Naive thymus-derived CD4-positive, alpha-beta T cell (primary cell): ENCODE measurements at regions not wholly inside any gene's neighbourhood (a gene's known extent, or its start where the extent isn't known, plus 50 kb on each side); places are given as distances from the start of the nearest gene placed in this dataset.

Source experiments
- ATAC-seq: fragments of 150-1000 bp; cut with Tn5 transposase; 2 replicates; pipeline ENCODE4 v1.10.0; 2021; ENCODE audit warnings: mild to moderate bottlenecking, moderate library complexity
- CTCF ChIA-PET: fragments of 350-600 bp; sonication (Branson Sonifier 250); formaldehyde crosslinking; loops from one replicate; lab custom pipeline; 2021; ENCODE audit warnings: antibody characterized with exemption; lab: Charles Lee
- POLR2A ChIA-PET: fragments of 350-600 bp; sonication (Branson Sonifier 250); formaldehyde crosslinking; loops from one replicate; lab custom pipeline; 2021; ENCODE audit warnings: antibody characterized with exemption, inconsistent platforms; lab: Charles Lee
- DNase-seq, 9 donors: peaks; one replicate each; pipeline versions ENCODE4 v3.0.0 to v3.0.0-alpha.2; 2020 to 2022; ENCODE audit warnings: mixed read lengths in 1 of 9
- H3K27ac ChIP-seq: one replicate; pipeline ENCODE4 v1.7.0; 2013; ENCODE audit warnings: mild to moderate bottlenecking, low read depth, low read length, moderate library complexity
- H3K27me3 ChIP-seq, 2 donors: one replicate each; pipeline ENCODE4 v1.7.0; 2013; ENCODE audit warnings: low read length in 2 of 2, mild to moderate bottlenecking in 2 of 2, moderate library complexity in 2 of 2; ENCODE audit not compliant: control insufficient read depth in 2 of 2, insufficient read depth in 2 of 2
- H3K36me3 ChIP-seq, 3 experiments: 1 replicate in 2 of 3; 2 replicates in 1 of 3; pipeline ENCODE4 v1.7.0; 2013; ENCODE audit warnings: low read length in 3 of 3, mild to moderate bottlenecking in 3 of 3, moderate library complexity in 1 of 3; ENCODE audit not compliant: insufficient read depth in 3 of 3, control insufficient read depth in 2 of 3
- H3K4me1 ChIP-seq, 2 donors: one replicate each; pipeline ENCODE4 v1.7.0; 2013; ENCODE audit warnings: low read length in 2 of 2, mild to moderate bottlenecking in 2 of 2, moderate library complexity in 1 of 2; ENCODE audit not compliant: control insufficient read depth in 2 of 2, insufficient read depth in 2 of 2
- H3K4me3 ChIP-seq: 2 replicates; pipeline ENCODE4 v1.7.0; 2013; ENCODE audit warnings: mild to moderate bottlenecking, low read length
- H3K9me3 ChIP-seq, 3 experiments: 1 replicate in 2 of 3; 2 replicates in 1 of 3; pipeline ENCODE4 v1.7.0; 2013; ENCODE audit warnings: low read length in 3 of 3; ENCODE audit not compliant: control insufficient read depth in 2 of 3
- H3K27ac Mint-ChIP-seq, 9 donors: one replicate each; pipeline ENCODE4 v1.8.0; 2020 to 2022; ENCODE audit warnings: mixed read lengths in 9 of 9, mild to moderate bottlenecking in 8 of 9, moderate library complexity in 5 of 9, inconsistent platforms in 2 of 9
- H3K27me3 Mint-ChIP-seq, 5 donors: one replicate each; pipeline ENCODE4 v1.8.0; 2021 to 2022; ENCODE audit warnings: mixed read lengths in 5 of 5, mild to moderate bottlenecking in 1 of 5
- H3K36me3 Mint-ChIP-seq, 5 donors: one replicate each; pipeline ENCODE4 v1.8.0; 2020 to 2022; ENCODE audit warnings: mixed read lengths in 5 of 5, mild to moderate bottlenecking in 3 of 5, inconsistent platforms in 1 of 5
- H3K4me1 Mint-ChIP-seq, 7 donors: one replicate each; pipeline ENCODE4 v1.8.0; 2020 to 2022; ENCODE audit warnings: mixed read lengths in 7 of 7, mild to moderate bottlenecking in 3 of 7, inconsistent platforms in 1 of 7
- H3K4me3 Mint-ChIP-seq, 10 donors: one replicate each; pipeline ENCODE4 v1.8.0; 2020 to 2022; ENCODE audit warnings: mild to moderate bottlenecking in 10 of 10, mixed read lengths in 10 of 10, moderate library complexity in 6 of 10, inconsistent platforms in 2 of 10
- H3K9me3 Mint-ChIP-seq, 11 donors: one replicate each; pipeline ENCODE4 v1.8.0; 2020 to 2022; ENCODE audit warnings: mixed read lengths in 11 of 11, mild to moderate bottlenecking in 4 of 11, inconsistent platforms in 1 of 11, moderate library complexity in 1 of 11
- intact Hi-C, 2 donors: fragments of 100-400 bp; cut with micrococcal nuclease; formaldehyde crosslinking; loops; one replicate each; pipeline ENCODE4 v1.15.1; 2023

GRCh38 chr13:76829572-76830327 lies 56.5 kb downstream of the KCTD12 start:
- no peaks in the 10 kb centered on the region for H3K27me3 ChIP-seq
- ATAC-seq (no peak), DNase-seq (no peak)
- H3K27me3 Mint-ChIP-seq = peaks cover 0 to 8% (median 0%) of the 10 kb centered on the region in 5 donors
- no peaks in the 10 kb centered on the region for H3K9me3 Mint-ChIP-seq
- no peaks in the 10 kb centered on the region for H3K9me3 ChIP-seq
- no peak overlapping the region for H3K4me3 Mint-ChIP-seq
- intact Hi-C loops = no loop called here
- ChIA-PET CTCF (no interaction called here), POLR2A (no interaction called here)
- H3K4me1 ChIP-seq = no peaks in the 10 kb centered on the region
- no peak overlapping the region for H3K27ac ChIP-seq
- no peak overlapping the region for H3K4me3 ChIP-seq
- no peak overlapping the region for H3K27ac Mint-ChIP-seq
- H3K36me3 ChIP-seq = no peaks in the 10 kb centered on the region
- H3K36me3 Mint-ChIP-seq = no peaks in the 10 kb centered on the region
- H3K4me1 Mint-ChIP-seq = peaks cover 0 to 6% (median 3%) of the 10 kb centered on the region in 7 donors

GRCh38 chr13:76828316-76828741 lies 57.9 kb downstream of the KCTD12 start:
- no peaks in the 10 kb centered on the region for H3K4me1 ChIP-seq
- H3K9me3 ChIP-seq = no peaks in the 10 kb centered on the region
- ChIA-PET POLR2A (no interaction called here), CTCF (interaction anchor here (0.6 kb wide), 1 partner anchor 517 kb away, joined by 3 read pairs; no protein-coding TSS in a partner anchor)
- Mint-ChIP-seq H3K9me3 (no peaks in the 10 kb centered on the region), H3K4me3 (no peak overlapping the region), H3K4me1 (peaks cover 0 to 6% (median 3%) of the 10 kb centered on the region in 7 donors), H3K36me3 (no peaks in the 10 kb centered on the region), H3K27me3 (peaks cover 0 to 5% (median 0%) of the 10 kb centered on the region in 5 donors), H3K27ac (no peak overlapping the region)
- ATAC-seq (no peak), DNase-seq (no peak)
- H3K36me3 ChIP-seq = no peaks in the 10 kb centered on the region
- no peak overlapping the region for H3K4me3 ChIP-seq
- H3K27me3 ChIP-seq = no peaks in the 10 kb centered on the region
- no peak overlapping the region for H3K27ac ChIP-seq
- intact Hi-C loops = no loop called here

GRCh38 chr13:76826527-76826926 lies 59.7 kb downstream of the KCTD12 start:
- ATAC-seq = no peak
- CTCF ChIA-PET = no interaction called here
- H3K9me3 ChIP-seq = no peaks in the 10 kb centered on the region
- DNase-seq = no peak
- Mint-ChIP-seq H3K27ac (peak overlapping the region in 1 of 9 donors; percentile 42), H3K4me1 (peaks cover 0 to 6% (median 3%) of the 10 kb centered on the region in 7 donors), H3K27me3 (peaks cover 0 to 2% (median 0%) of the 10 kb centered on the region in 5 donors), H3K9me3 (no peaks in the 10 kb centered on the region), H3K36me3 (no peaks in the 10 kb centered on the region), H3K4me3 (no peak overlapping the region)
- no peak overlapping the region for H3K27ac ChIP-seq
- intact Hi-C loops = no loop called here
- no peaks in the 10 kb centered on the region for H3K36me3 ChIP-seq
- POLR2A ChIA-PET = no interaction called here
- no peaks in the 10 kb centered on the region for H3K27me3 ChIP-seq
- H3K4me3 ChIP-seq = no peak overlapping the region
- H3K4me1 ChIP-seq = no peaks in the 10 kb centered on the region

GRCh38 chr13:76825430-76825829 lies 60.8 kb downstream of the KCTD12 start:
- no peak for DNase-seq
- ChIA-PET POLR2A (no interaction called here), CTCF (interaction anchor here (1.7 kb wide), 1 partner anchor 60 kb away, joined by 8 read pairs; no protein-coding TSS in a partner anchor)
- Histone ChIP-seq H3K9me3 (no peaks in the 10 kb centered on the region), H3K27ac (no peak overlapping the region), H3K27me3 (no peaks in the 10 kb centered on the region), H3K4me1 (no peaks in the 10 kb centered on the region), H3K36me3 (no peaks in the 10 kb centered on the region), H3K4me3 (no peak overlapping the region)
- intact Hi-C loops = no loop called here
- Mint-ChIP-seq H3K9me3 (no peaks in the 10 kb centered on the region), H3K4me1 (peaks cover 0 to 6% (median 3%) of the 10 kb centered on the region in 7 donors), H3K27ac (no peak overlapping the region), H3K27me3 (no peaks in the 10 kb centered on the region), H3K4me3 (no peak overlapping the region), H3K36me3 (no peaks in the 10 kb centered on the region)
- no peak for ATAC-seq

GRCh38 chr13:76823969-76824368 lies 62.2 kb downstream of the KCTD12 start:
- ATAC-seq = no peak
- ChIA-PET POLR2A (interaction anchor here (1.2 kb wide), 1 partner anchor 61 kb away, joined by 4 read pairs; the partner anchor contains the start of gene KCTD12), CTCF (interaction anchor here (1.5 to 2.4 kb wide), 4 partner anchors 59 to 954 kb away, joined by 3 to 18 read pairs (median 7); partner anchors contain the start of gene KCTD12)

GRCh38 chr13:76822698-76823267 lies 63.4 kb downstream of the KCTD12 start:
- H3K27me3 Mint-ChIP-seq = peaks cover 0 to 7% (median 0%) of the 10 kb centered on the region in 5 donors
- DNase-seq = peak in 6 of 9 donors; percentile 5 to 36 (median 22)

More at GRCh38 chr13:76823969-76824368, 62.2 kb downstream of the KCTD12 start:
- Mint-ChIP-seq H3K4me3 (no peak overlapping the region), H3K4me1 (peaks cover 0 to 6% (median 3%) of the 10 kb centered on the region in 7 donors), H3K36me3 (no peaks in the 10 kb centered on the region), H3K9me3 (no peaks in the 10 kb centered on the region), H3K27ac (no peak overlapping the region), H3K27me3 (no peaks in the 10 kb centered on the region)
- H3K27ac ChIP-seq = no peak overlapping the region
- H3K9me3 ChIP-seq = no peaks in the 10 kb centered on the region
- H3K4me1 ChIP-seq = no peaks in the 10 kb centered on the region
- H3K4me3 ChIP-seq = no peak overlapping the region
- intact Hi-C loops = loop anchor here (5.0 kb wide), 2 partner anchors 63 to 947 kb away; partner anchors contain the start of gene KCTD12 (in 1 of the 2)
- no peaks in the 10 kb centered on the region for H3K36me3 ChIP-seq
- H3K27me3 ChIP-seq = no peaks in the 10 kb centered on the region
- DNase-seq = no peak

More at GRCh38 chr13:76822698-76823267, 63.4 kb downstream of the KCTD12 start:
- H3K9me3 Mint-ChIP-seq = no peaks in the 10 kb centered on the region
- peaks cover 0 to 3% (median 0%) of the 10 kb centered on the region in 7 donors for H3K4me1 Mint-ChIP-seq
- Histone ChIP-seq H3K27ac (no peak overlapping the region), H3K9me3 (no peaks in the 10 kb centered on the region), H3K36me3 (no peaks in the 10 kb centered on the region), H3K4me1 (no peaks in the 10 kb centered on the region), H3K4me3 (no peak overlapping the region), H3K27me3 (no peaks in the 10 kb centered on the region)
- no peak overlapping the region for H3K4me3 Mint-ChIP-seq
- CTCF ChIA-PET = interaction anchor here (0.8 to 3.6 kb wide), 12 partner anchors 56 to 953 kb away, joined by 3 to 22 read pairs (median 7); partner anchors contain the start of gene KCTD12
- ATAC-seq = peak; percentile 52
- intact Hi-C loops = loop anchor here (1.0 to 5.0 kb wide), 6 partner anchors 63 to 945 kb away; partner anchors contain the start of gene KCTD12 (in 1 of the 2)
- POLR2A ChIA-PET = interaction anchor here (0.5 to 2.5 kb wide), 3 partner anchors 63 to 939 kb away, joined by 3 to 14 read pairs (median 3); partner anchors contain the start of gene KCTD12
- H3K27ac Mint-ChIP-seq = no peak overlapping the region
- H3K36me3 Mint-ChIP-seq = no peaks in the 10 kb centered on the region
